Muscle layer of duodenum (tissue), 2 donors: ENCODE measurements at regions not wholly inside any gene's neighbourhood (a gene's known extent, or its start where the extent isn't known, plus 50 kb on each side); places are given as distances from the start of the nearest gene placed in this dataset.

Experiments used
- H3K27ac ChIP-seq: one replicate; pipeline ENCODE4 v1.7.0; 2013; ENCODE audit warnings: mild to moderate bottlenecking, low read length
- H3K27me3 ChIP-seq: one replicate; pipeline ENCODE4 v1.7.0; 2013; ENCODE audit warnings: low read depth, mild to moderate bottlenecking, control low read depth, low read length
- H3K36me3 ChIP-seq, 2 donors: one replicate each; pipeline ENCODE4 v1.7.0; 2013; ENCODE audit warnings: low read length in 2 of 2, control low read depth in 1 of 2, mild to moderate bottlenecking in 1 of 2; ENCODE audit not compliant: insufficient read depth in 2 of 2, control insufficient read depth in 1 of 2
- H3K4me1 ChIP-seq, 2 donors: one replicate each; pipeline ENCODE4 v1.7.0; 2013; ENCODE audit warnings: low read length in 2 of 2, mild to moderate bottlenecking in 2 of 2, control low read depth in 1 of 2, moderate library complexity in 1 of 2; ENCODE audit not compliant: insufficient read depth in 2 of 2, control insufficient read depth in 1 of 2
- H3K4me3 ChIP-seq, 2 donors: one replicate each; pipeline ENCODE4 v1.7.0; 2013; ENCODE audit warnings: low read length in 2 of 2, low read depth in 1 of 2, mild to moderate bottlenecking in 1 of 2
- H3K9me3 ChIP-seq, 2 donors: one replicate each; pipeline ENCODE4 v1.7.0; 2013; ENCODE audit warnings: low read length in 2 of 2, control low read depth in 1 of 2, mild to moderate bottlenecking in 1 of 2; ENCODE audit not compliant: control insufficient read depth in 1 of 2
- donor health status: healthy.

DNA sequence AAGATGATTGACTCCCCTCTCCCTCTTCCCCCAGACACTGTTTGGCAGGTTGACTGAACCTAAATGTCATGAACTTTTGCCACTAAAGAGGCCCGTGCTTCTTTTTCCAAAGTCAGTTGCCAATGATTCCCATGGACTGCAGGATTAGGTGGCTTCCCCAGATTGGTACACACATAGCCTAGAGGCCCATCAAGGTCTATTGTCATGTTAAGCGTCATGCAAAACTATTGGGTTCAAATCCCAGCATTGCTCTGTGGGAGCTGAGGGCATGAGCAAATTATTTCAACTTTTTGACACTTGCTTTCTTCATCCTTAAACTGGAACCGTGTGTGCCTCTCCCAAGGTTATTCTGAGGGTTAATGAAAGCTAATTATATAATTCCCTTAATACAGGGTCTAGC lies 430.2 kb upstream of the TBX3 start:
- no peak overlapping the region for H3K27ac ChIP-seq
- no peaks in the 10 kb centered on the region for H3K36me3 ChIP-seq
- no peaks in the 10 kb centered on the region for H3K27me3 ChIP-seq
- no peak overlapping the region for H3K4me3 ChIP-seq
- no peaks in the 10 kb centered on the region for H3K9me3 ChIP-seq
- no peaks in the 10 kb centered on the region for H3K4me1 ChIP-seq

DNA sequence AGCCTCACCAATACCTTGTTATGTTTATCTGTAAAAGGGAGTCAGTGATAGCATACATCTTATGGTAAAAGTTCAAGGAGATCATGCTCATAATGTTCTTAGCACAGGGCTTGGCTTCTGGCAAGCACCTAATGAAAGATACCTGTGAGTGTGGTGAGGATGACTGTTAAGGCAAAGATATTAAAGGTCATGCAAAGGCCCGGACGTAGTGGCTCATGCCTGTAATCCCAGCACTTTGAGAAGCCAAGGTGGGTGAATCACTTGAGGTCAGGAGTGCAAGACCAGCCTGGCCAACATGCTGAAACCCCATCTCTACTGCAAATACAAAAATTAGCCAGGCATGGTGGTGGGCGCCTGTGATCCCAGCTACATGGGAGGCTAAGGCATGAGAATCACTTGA lies 425.9 kb upstream of the TBX3 start:
- H3K4me1 ChIP-seq, result no peaks in the 10 kb centered on the region
- H3K9me3 ChIP-seq, result no peaks in the 10 kb centered on the region
- no peaks in the 10 kb centered on the region for H3K27me3 ChIP-seq
- no peak overlapping the region for H3K27ac ChIP-seq
- H3K4me3 ChIP-seq, result no peak overlapping the region
- no peaks in the 10 kb centered on the region for H3K36me3 ChIP-seq

DNA sequence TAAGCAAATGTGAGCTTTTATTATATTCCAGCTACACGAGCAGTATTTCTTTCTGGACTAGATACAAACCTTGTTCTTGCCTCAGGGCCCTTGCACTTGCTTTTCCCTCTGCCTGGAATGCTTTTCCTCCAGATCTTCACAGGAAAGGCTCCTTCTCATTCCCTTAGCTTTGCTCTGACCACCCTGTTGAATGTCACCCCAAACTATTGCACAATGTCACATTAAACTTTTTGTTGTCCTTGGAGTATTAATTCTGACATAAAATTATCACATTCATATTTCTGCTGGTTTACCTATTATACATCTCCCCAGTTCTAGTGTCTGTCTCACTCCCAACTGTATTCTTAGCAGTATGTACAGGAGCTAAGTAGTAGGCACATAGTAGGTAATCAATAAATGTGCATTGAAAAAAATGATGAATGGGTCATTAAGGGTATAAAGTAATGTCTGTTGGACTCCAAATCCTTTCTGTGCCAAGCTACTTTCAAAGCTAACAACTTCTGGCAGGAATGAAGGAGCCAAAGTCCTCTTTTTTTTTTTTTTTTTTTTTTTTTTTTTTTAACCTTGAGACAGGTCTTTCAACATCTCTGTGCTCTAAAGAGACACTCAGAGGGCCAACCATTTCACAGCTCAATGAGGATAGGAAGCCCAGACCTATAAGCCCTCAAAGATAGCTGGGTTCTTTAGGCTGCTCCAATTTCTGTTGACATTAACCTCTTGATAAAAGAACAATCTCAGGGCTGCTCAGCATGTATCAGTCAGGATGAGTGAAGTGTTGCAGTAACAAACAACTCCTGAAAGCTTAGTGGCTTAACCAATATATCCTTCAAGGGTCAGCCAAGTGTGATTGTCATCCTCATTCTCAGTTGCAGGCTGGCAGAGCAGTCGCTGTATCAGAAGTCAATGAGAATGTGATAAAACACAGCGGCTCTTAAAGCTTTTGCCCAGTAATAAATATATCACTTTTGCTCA lies 424.4 kb upstream of the TBX3 start:
- H3K36me3 ChIP-seq, result no peaks in the 10 kb centered on the region
- no peaks in the 10 kb centered on the region for H3K4me1 ChIP-seq
- no peaks in the 10 kb centered on the region for H3K27me3 ChIP-seq
- H3K27ac ChIP-seq, result no peak overlapping the region
- H3K4me3 ChIP-seq, result no peak overlapping the region
- no peaks in the 10 kb centered on the region for H3K9me3 ChIP-seq

DNA sequence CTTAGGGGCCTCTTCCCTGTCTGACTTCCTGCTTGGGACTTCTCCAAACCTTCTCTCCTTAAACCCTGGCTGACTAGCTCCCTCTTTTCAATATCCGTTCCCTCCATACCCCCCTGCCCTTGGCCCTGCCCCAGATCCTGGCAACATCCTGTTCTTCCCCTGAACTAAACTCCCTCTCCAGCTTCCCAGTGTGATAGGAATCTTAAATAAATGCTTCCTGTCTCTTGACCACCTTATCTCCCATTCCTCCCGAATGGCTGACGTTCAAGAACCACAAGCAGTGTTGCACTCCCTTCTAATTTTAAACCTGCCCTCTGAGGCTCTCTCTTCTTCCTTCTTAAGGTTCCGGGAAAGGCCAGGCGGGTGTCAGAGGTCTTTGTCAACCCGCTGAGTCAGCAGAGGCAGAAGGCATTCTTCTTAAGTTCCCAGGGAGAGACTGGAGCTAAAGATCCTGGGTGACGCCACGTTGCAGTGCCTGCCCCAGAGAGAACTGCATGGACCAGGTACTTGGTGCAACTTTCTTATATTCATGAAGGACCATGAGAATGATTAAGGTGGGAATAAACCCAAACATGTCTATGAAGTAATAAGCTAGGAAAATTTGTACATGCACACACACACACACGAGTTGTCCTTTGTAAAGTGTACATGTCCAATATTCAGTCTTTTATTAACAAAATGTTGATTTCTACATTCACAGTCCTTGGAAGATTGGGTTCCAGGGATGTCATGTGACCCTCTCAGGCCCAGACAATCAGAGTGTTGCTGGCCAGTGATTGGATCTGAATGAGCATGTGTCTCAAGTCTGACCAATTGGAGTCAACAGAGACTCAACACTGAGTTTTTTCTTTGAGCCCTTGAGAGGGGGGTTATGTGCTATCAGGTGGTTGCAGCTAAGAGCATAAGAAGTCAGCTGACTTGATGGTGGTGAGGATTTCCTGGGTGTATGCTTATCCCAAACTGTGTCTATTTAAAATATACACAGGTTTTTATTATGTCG lies 420.2 kb upstream of the TBX3 start:
- H3K27ac ChIP-seq, result no peak overlapping the region
- no peak overlapping the region for H3K4me3 ChIP-seq
- H3K4me1 ChIP-seq, result no peaks in the 10 kb centered on the region
- no peaks in the 10 kb centered on the region for H3K36me3 ChIP-seq
- H3K27me3 ChIP-seq, result no peaks in the 10 kb centered on the region
- no peaks in the 10 kb centered on the region for H3K9me3 ChIP-seq

DNA sequence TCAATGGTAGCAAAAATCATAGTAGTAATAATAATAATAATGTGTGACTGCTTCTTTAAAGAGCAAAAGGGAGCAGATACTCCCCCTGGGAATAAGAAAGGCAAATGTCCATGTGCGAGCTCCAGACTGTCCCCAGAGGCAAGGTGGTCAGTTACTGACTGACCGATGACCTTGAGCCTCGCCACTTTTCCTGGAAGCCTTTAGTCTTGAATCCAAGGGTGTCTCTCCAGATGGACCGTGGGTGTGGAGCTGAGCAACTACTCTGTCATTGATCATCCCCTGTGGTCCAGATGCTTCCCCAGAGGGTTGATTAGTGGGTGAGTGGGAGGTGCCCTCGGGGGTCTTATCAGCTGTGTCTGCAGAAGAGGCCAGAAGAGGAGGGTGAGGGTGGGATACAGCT lies 418.5 kb upstream of the TBX3 start:
- Histone ChIP-seq H3K27ac (no peak overlapping the region), H3K4me1 (no peaks in the 10 kb centered on the region), H3K36me3 (no peaks in the 10 kb centered on the region), H3K27me3 (no peaks in the 10 kb centered on the region), H3K4me3 (no peak overlapping the region), H3K9me3 (no peaks in the 10 kb centered on the region)

DNA sequence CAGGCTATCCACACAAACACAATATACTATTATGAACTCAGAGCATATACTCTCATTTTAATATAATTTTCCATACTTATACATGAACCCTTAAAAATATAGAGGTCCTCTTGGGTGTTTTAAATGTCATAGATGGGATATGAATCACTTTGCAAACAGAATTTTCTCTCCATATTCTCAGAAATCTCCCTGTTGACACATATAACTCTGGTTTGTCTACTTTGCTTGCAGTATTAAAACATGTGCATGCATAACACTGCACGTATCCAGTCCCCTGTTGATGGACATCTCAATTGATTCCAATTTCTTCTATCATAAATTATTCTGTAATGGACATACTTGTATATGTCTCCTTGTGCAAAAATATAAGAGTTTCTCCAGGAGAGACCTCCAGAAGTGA lies 417.5 kb upstream of the TBX3 start:
- no peaks in the 10 kb centered on the region for H3K36me3 ChIP-seq
- no peaks in the 10 kb centered on the region for H3K27me3 ChIP-seq

DNA sequence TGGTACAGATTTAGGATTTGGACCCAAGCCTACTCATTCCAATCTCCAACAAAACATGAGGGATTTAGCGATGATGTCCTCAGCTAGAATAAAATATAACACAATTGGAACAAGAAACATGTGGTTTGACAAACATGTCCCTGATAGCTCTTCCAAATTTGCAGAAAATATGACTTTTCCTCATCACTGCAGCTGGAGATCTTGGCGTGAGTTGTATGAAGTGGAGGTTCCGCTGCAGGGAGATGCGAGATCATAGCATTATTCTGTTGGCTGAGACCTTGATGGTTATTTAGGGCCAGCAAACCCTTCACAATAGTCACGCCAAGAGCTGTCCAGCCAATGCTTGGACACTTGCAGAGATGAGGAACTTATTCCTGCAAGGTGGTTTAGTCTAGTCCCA lies 413.4 kb upstream of the TBX3 start:
- H3K4me1 ChIP-seq, result no peaks in the 10 kb centered on the region
- no peak overlapping the region for H3K27ac ChIP-seq
- H3K27me3 ChIP-seq, result no peaks in the 10 kb centered on the region
- no peak overlapping the region for H3K4me3 ChIP-seq
- no peaks in the 10 kb centered on the region for H3K36me3 ChIP-seq
- H3K9me3 ChIP-seq, result no peaks in the 10 kb centered on the region

More for the DNA sequence above, 417.5 kb upstream of the TBX3 start:
- no peaks in the 10 kb centered on the region for H3K4me1 ChIP-seq
- H3K27ac ChIP-seq, result no peak overlapping the region
- no peak overlapping the region for H3K4me3 ChIP-seq
- H3K9me3 ChIP-seq, result no peaks in the 10 kb centered on the region

DNA sequence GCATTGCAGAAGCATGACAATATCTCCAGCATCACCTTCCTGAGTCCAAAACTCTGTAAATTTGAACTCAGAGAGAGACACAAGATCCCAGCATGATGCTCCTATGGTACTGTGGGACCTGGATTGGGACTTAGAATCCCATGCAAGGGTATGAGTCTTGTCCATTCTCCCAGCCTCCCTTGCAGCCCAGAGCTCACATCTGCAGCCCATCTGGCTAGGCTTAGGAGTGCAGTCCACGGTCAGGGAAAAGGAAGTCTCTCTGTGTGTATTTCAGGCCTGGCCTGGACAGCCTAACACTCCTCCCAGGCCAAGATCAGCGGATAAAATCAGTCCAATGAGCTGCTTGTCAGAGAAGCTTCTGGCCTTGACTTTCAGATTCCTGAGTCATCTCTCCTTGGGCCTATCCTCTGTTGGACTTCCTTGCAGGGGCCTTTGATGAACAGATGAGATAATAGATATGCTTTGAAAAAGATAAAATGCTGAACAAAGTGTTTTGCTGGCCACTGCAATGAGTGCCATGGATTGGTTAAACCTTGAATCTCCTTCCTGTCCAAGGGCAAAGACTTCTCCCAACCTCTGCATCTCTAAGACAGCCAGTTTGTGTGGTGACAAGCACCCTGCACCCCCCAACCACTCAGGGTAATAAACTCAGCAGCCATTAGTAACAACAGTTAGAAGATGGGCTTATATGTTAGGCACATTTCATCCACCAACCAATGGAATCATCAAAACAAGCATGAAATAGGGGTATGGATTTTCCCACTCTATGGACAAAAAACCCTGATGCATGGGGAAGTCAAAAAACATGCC lies 412.8 kb upstream of the TBX3 start:
- no peaks in the 10 kb centered on the region for H3K36me3 ChIP-seq
- H3K9me3 ChIP-seq, result no peaks in the 10 kb centered on the region
- H3K4me1 ChIP-seq, result no peaks in the 10 kb centered on the region
- H3K4me3 ChIP-seq, result no peak overlapping the region
- H3K27me3 ChIP-seq, result no peaks in the 10 kb centered on the region
- H3K27ac ChIP-seq, result no peak overlapping the region

DNA sequence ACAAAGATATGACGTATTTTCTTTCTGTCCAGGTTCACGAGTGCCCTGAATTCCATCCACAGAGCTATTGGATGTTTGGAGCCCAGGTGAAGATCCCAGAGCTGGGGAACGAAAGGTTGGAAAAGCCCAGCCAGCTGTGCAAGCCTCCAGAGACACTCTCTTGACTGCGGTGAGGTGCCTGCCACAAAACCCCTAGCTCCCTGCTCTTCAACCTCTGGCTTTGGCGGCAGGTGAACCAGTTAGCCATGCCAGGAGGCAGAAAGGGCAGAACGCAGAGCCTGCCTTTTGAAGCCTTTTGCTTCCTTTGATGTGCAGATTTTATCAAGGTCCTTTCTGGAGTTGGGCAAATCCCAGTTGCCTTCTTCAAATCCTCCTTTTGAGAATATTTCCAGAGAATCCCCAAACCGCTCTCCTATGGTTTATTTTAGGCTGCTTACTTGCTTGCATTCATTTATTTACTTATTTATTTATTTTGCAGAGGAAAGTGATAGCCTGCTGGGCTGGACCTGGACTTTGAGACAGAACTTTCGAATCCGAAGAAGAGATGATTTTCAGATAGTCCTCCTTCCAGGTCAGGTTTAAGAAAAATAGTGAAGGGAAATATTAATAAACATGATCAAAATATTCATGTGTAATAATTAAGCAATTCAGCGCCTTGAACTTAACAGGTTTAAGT lies 411.2 kb upstream of the TBX3 start:
- no peak overlapping the region for H3K27ac ChIP-seq
- no peaks in the 10 kb centered on the region for H3K9me3 ChIP-seq
- H3K4me1 ChIP-seq, result no peaks in the 10 kb centered on the region
- H3K27me3 ChIP-seq, result no peaks in the 10 kb centered on the region
- H3K4me3 ChIP-seq, result no peak overlapping the region
- no peaks in the 10 kb centered on the region for H3K36me3 ChIP-seq

DNA sequence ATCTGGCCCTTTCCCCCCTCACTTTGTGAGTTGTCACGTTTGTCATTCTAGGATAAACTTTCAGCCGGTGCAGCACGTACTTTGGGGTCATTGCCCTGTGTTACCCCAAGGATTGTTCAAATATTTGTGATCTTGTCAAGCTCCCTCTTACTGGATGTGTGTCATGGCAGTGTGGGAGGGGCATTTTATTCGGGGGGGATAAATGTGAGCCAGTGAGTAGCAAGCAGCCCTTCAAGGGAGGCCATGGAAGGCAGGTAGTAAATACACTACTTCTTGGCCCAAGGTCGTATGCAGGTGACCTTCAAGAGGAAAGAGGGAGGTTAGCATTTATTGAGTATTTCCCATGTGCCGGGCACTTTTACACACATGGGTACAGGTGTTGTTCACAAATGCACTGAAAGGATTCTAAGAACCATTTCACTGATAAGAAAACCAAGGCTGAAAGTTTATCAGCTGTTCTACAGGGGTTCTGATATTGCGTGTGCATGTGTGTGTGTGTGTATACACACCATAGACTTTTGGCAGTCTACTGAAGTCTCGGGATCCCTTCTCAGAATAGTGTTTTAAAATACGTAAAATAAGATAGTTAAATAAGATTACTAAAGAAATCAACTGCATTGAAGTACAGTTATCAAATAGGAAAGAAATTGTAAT lies 410.3 kb upstream of the TBX3 start:
- Histone ChIP-seq H3K36me3 (no peaks in the 10 kb centered on the region), H3K4me1 (no peaks in the 10 kb centered on the region), H3K4me3 (no peak overlapping the region), H3K27ac (no peak overlapping the region), H3K9me3 (no peaks in the 10 kb centered on the region), H3K27me3 (no peaks in the 10 kb centered on the region)
